Gastroesophageal sphincter (tissue), 3 donors: ENCODE measurements at regions not wholly inside any gene's neighbourhood (a gene's known extent, or its start where the extent isn't known, plus 50 kb on each side); places are given as distances from the start of the nearest gene placed in this dataset.

ENCODE experiments used
- EP300 ChIP-seq: sonication (generic); formaldehyde crosslinking; IDR thresholded peaks from one replicate; pipeline ENCODE4 v1.6.1; 2017; ENCODE audit warnings: antibody characterized with exemption, mild to moderate bottlenecking
- POLR2A ChIP-seq, 2 donors: fragments of 450-650 bp; IDR thresholded peaks; one replicate each; pipeline ENCODE4 v1.6.1; 2017; ENCODE audit warnings: antibody characterized with exemption in 2 of 2, mild to moderate bottlenecking in 2 of 2, moderate library complexity in 1 of 2
- POLR2AphosphoS5 ChIP-seq: sonication (generic); formaldehyde crosslinking; IDR thresholded peaks from one replicate; pipeline ENCODE4 v1.6.1; 2017; ENCODE audit warnings: antibody characterized with exemption
- TF ChIP-seq, protein P1 (sequence below), 4 experiments: fragments of 200-600 bp in 2 of 4; fragments of 450-650 bp in 2 of 4; sonication (generic) in 1 of 4; IDR thresholded peaks; one replicate each; pipeline ENCODE4 v1.5.1; 2017 to 2019; ENCODE audit warnings: antibody characterized with exemption in 4 of 4, mild to moderate bottlenecking in 2 of 4, moderate library complexity in 2 of 4

DNA sequence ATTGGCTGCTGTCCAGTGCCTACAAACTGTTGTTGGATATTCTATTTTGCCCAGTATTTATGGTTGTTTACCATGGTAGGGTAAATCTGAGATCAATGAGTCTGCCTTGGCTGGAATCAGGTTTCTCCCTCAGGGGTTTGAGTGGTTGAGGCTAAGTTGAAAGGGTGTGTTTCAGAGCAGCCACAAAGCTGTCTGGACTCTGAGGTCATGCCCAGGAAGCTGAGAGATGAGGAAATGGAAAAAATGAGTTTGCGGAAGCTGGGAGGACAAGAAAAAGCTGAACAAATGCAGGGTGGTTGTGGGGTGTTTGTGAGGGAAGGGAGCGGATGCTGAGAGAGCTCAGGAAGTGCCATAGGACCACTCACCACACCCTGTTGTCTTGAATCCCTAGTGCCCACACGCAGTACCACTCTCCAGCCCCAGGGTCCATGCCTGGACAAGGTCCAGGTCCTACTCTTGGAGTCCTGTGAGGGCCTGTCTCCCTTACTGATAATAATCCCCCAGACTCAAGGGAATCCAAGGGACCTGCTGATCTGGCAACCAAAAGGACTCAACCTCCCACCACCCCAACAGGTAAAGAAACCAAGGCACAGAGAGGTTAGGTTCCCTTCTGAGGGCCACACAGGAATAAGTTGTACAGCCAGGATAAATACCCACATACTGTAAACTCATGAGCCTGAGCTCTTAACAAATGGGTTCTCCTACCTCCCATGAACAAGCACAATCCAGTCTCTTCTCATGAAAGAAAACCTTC is 81.6 kb downstream of the PPCDC start:
- TF ChIP-seq, protein P1, sequence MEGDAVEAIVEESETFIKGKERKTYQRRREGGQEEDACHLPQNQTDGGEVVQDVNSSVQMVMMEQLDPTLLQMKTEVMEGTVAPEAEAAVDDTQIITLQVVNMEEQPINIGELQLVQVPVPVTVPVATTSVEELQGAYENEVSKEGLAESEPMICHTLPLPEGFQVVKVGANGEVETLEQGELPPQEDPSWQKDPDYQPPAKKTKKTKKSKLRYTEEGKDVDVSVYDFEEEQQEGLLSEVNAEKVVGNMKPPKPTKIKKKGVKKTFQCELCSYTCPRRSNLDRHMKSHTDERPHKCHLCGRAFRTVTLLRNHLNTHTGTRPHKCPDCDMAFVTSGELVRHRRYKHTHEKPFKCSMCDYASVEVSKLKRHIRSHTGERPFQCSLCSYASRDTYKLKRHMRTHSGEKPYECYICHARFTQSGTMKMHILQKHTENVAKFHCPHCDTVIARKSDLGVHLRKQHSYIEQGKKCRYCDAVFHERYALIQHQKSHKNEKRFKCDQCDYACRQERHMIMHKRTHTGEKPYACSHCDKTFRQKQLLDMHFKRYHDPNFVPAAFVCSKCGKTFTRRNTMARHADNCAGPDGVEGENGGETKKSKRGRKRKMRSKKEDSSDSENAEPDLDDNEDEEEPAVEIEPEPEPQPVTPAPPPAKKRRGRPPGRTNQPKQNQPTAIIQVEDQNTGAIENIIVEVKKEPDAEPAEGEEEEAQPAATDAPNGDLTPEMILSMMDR (IDR thresholded peaks at IDR 0.05), result no peak
- TF ChIP-seq EP300 (no peak), POLR2A (IDR thresholded peaks at IDR 0.05) (no peak), POLR2AphosphoS5 (peak; percentile 16)
